Right lobe of liver (tissue), 4 donors: ENCODE measurements at regions not wholly inside any gene's neighbourhood (a gene's known extent, or its start where the extent isn't known, plus 50 kb on each side); places are given as distances from the start of the nearest gene placed in this dataset.

Experiments
- CTCF ChIP-seq, 4 donors: fragments of 200-600 bp in 3 of 4; fragments of 450-650 bp in 1 of 4; IDR thresholded peaks; one replicate each; pipeline versions ENCODE4 v1.5.1 to v1.8.0; 2016 to 2022; ENCODE audit warnings: antibody characterized with exemption in 4 of 4, mild to moderate bottlenecking in 2 of 4
- POLR2A ChIP-seq: fragments of 450-650 bp; IDR thresholded peaks from one replicate; pipeline ENCODE4 v1.6.1; 2017; ENCODE audit warnings: antibody characterized with exemption, mild to moderate bottlenecking
- donor health status: DM: no; HTN: no; CAD: no.
- donor health status: DM: no; HTN: no; CAD: no.
- donor health status: DM: no; HTN: yes; CAD: no.

- TF ChIP-seq POLR2A: no peak
- no peak for TF ChIP-seq CTCF (IDR thresholded peaks at IDR 0.05)
Observed at GRCh38 chr12:19575337-19576243, 136.3 kb downstream of the AEBP2 start.
